ENCODE measurements at regions not wholly inside any gene's neighbourhood (a gene's known extent, or its start where the extent isn't known, plus 50 kb on each side); places are given as distances from the start of the nearest gene placed in this dataset.

DNA sequence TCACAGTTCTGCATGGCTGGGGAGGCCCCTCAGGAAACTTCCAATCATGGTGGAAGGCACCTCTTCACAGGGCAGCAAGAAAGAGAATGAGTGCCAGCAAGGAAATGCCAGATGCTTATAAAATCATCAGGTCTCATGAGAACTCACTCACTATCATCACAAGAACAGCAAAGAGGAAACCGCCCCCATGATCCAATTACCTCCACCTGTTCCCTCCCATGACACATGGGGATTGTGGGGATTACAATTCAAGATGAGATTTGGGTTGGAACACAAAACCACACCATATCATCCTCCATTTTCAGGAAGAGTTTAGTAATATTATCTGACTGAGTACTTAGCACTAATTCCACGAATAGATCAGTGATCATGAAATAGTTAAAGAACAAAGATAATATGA is 244.2 kb downstream of the LMO4 start:
- TF ChIP-seq, protein P1, sequence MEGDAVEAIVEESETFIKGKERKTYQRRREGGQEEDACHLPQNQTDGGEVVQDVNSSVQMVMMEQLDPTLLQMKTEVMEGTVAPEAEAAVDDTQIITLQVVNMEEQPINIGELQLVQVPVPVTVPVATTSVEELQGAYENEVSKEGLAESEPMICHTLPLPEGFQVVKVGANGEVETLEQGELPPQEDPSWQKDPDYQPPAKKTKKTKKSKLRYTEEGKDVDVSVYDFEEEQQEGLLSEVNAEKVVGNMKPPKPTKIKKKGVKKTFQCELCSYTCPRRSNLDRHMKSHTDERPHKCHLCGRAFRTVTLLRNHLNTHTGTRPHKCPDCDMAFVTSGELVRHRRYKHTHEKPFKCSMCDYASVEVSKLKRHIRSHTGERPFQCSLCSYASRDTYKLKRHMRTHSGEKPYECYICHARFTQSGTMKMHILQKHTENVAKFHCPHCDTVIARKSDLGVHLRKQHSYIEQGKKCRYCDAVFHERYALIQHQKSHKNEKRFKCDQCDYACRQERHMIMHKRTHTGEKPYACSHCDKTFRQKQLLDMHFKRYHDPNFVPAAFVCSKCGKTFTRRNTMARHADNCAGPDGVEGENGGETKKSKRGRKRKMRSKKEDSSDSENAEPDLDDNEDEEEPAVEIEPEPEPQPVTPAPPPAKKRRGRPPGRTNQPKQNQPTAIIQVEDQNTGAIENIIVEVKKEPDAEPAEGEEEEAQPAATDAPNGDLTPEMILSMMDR (conservative IDR thresholded peaks at IDR 0.05), result no peak
- no peak for TF ChIP-seq ZFX (IDR thresholded peaks at IDR 0.05)

GRCh38 chr1:87575528-87575927 is 246.8 kb downstream of the LMO4 start:
- TF ChIP-seq, protein P1 (conservative IDR thresholded peaks at IDR 0.05), result no peak
- TF ChIP-seq ZFX (IDR thresholded peaks at IDR 0.05), result no peak
- H3K27ac ChIP-seq, result no peak overlapping the region

More for the DNA sequence above, 244.2 kb downstream of the LMO4 start:
- no peak overlapping the region for H3K27ac ChIP-seq

- TF ChIP-seq ZFX (IDR thresholded peaks at IDR 0.05), result no peak
- TF ChIP-seq, protein P1 (conservative IDR thresholded peaks at IDR 0.05), result no peak
- H3K27ac ChIP-seq, result no peak overlapping the region
These were observed 249.8 kb downstream of the LMO4 start for GRCh38 chr1:87578464-87578863.

GRCh38 chr1:87583459-87583858 is 254.8 kb downstream of the LMO4 start:
- TF ChIP-seq, protein P1 (conservative IDR thresholded peaks at IDR 0.05), result no peak
- TF ChIP-seq ZFX (IDR thresholded peaks at IDR 0.05), result no peak
- no peak overlapping the region for H3K27ac ChIP-seq

DNA sequence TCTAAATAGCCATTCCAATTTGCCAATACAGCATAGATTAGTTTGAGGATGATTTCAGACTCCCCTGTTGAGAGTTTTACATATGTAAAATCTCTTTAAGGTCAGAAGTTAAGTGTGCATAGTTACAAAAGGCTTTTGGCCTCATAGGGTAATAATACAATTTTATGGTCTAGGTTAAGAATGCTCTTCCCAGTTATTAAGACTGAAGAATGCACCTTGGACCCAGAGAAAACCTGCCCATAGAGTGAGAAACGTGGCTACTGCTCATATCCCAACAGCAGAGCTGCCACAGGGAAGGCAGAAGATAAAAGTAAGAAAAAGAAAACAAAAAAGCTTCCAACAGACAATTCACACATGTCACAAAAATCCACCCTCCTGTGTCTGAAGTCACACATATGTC is 255.9 kb downstream of the LMO4 start:
- TF ChIP-seq, protein P1 (conservative IDR thresholded peaks at IDR 0.05), result no peak
- no peak for TF ChIP-seq ZFX (IDR thresholded peaks at IDR 0.05)
- H3K27ac ChIP-seq, result no peak overlapping the region

DNA sequence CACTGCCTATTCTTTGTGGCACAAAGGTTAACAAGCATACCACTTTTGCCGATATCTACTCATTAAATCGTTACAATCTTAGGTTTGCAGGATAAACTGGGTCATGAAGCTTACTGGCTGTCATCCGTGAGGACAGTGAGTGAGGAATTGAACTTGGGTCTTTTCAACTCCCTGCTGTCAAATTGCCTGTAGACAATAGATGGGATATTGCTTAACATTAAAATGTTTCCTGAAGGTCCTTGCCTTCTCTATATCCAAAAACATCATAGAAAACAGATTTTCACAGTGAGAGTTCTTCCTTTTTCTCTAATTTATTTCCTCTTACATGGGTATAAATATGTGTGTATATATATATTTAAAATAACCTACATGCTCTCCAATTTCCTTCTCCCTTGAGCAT is 257.8 kb downstream of the LMO4 start:
- no peak overlapping the region for H3K27ac ChIP-seq
- TF ChIP-seq, protein P1 (conservative IDR thresholded peaks at IDR 0.05), result no peak
- no peak for TF ChIP-seq ZFX (IDR thresholded peaks at IDR 0.05)

- no peak overlapping the region for H3K27ac ChIP-seq
- no peak for TF ChIP-seq ZFX (IDR thresholded peaks at IDR 0.05)
- TF ChIP-seq, protein P1 (conservative IDR thresholded peaks at IDR 0.05), result no peak
These were observed 259.8 kb downstream of the LMO4 start for GRCh38 chr1:87588495-87588894.

Data from C4-2B (cell line).